ENCODE measurements at regions not wholly inside any gene's neighbourhood (a gene's known extent, or its start where the extent isn't known, plus 50 kb on each side); places are given as distances from the start of the nearest gene placed in this dataset.

DNA sequence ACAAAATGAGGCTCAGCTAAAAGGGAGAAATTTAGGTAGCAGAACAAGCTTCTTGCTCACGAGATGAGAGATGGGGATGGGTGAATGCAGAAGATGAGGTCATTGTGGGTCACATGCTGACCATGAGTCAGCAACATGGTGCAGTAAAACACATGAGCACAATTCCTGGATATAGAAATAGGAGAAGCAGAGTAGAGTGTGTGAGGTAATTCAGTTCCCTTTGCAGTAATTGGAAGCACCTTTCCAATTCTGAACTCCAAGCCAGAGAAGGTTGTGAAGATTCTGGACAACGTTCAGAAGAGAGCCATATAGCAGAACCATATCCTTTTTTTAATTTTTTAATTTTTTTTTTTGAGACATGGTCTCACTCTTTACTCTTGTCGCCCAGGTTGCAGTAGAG, 62.0 kb upstream of the LMNTD1 start:
- 48% methylated on average over 3 of the region's 3 CpGs for WGBS
- no peaks in the 10 kb centered on the region for H3K4me1 ChIP-seq
- H3K27ac ChIP-seq = no peak overlapping the region
- no peaks in the 10 kb centered on the region for H3K9me3 ChIP-seq
- H3K27me3 ChIP-seq = no peaks in the 10 kb centered on the region
- TF ChIP-seq CTCF (IDR thresholded peaks at IDR 0.05) = no peak
- TF ChIP-seq POLR2A (IDR thresholded peaks at IDR 0.05) = no peak
- TF ChIP-seq POLR2AphosphoS5 (IDR thresholded peaks at IDR 0.05) = no peak
- no peak for TF ChIP-seq EP300 (IDR thresholded peaks at IDR 0.05)
- H3K36me3 ChIP-seq = no peaks in the 10 kb centered on the region
- no peak overlapping the region for H3K4me3 ChIP-seq
- no peak for DNase-seq (ENCODE audit: low spot score in 2 of 2)

DNA sequence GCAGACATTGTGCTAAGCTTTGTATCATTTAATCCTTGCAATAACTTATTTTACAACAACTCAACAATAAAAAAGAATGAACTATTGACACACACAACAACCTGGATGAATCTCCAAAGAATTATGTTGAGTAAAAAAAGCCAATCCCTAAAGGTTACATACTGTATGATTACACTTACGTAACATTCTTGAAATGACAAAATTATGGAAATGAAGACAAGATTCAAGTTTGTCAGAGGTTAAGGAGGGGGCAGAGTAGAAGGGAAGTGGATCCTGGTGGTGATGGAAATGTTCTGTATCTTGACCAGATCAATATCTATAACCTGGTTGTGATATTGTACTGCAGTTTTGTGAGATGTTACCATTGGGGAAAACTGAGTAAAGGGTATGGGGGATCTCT, 63.2 kb upstream of the LMNTD1 start:
- TF ChIP-seq EP300 (IDR thresholded peaks at IDR 0.05) = no peak
- TF ChIP-seq POLR2A (IDR thresholded peaks at IDR 0.05) = no peak
- TF ChIP-seq POLR2AphosphoS5 (IDR thresholded peaks at IDR 0.05) = no peak
- TF ChIP-seq CTCF (IDR thresholded peaks at IDR 0.05) = no peak
- Histone ChIP-seq H3K36me3 (no peaks in the 10 kb centered on the region), H3K27me3 (no peaks in the 10 kb centered on the region), H3K4me1 (no peaks in the 10 kb centered on the region), H3K4me3 (no peak overlapping the region), H3K9me3 (no peaks in the 10 kb centered on the region), H3K27ac (no peak overlapping the region)
- 84% methylated on average over 1 of the region's 1 CpG for WGBS
- no peak for DNase-seq (ENCODE audit: low spot score in 2 of 2)

- Histone ChIP-seq H3K4me3 (no peak overlapping the region), H3K27me3 (no peaks in the 10 kb centered on the region), H3K27ac (no peak overlapping the region), H3K4me1 (no peaks in the 10 kb centered on the region), H3K36me3 (no peaks in the 10 kb centered on the region), H3K9me3 (no peaks in the 10 kb centered on the region)
- DNase-seq (ENCODE audit: low spot score in 2 of 2) = no peak
- WGBS = 100% methylated on average over 1 of the region's 1 CpG
- TF ChIP-seq EP300 (IDR thresholded peaks at IDR 0.05) = no peak
- TF ChIP-seq POLR2A (IDR thresholded peaks at IDR 0.05) = no peak
- TF ChIP-seq CTCF (IDR thresholded peaks at IDR 0.05) = no peak
- TF ChIP-seq POLR2AphosphoS5 (IDR thresholded peaks at IDR 0.05) = no peak
Observed at GRCh38 chr12:25617991-25618390, 64.9 kb upstream of the LMNTD1 start.

DNA sequence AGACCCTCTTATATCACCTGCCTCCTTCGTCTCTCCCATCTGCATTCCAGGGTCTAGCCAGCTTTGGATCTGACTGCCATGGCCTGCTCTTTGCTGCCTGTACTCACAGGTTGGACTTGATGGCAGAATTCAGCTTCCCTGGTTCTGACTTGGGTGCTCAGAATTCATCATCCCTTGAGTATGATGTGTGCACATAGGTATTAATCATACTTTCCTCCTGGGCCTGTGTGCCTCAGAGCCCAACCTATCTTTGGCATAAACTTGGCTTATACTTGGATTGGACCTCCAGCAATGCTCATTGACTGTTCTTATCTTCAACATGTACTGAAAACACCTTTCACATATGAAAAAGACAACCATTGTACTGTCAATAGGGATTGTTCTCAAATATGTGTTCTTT, 70.7 kb upstream of the LMNTD1 start:
- Histone ChIP-seq H3K4me3 (no peak overlapping the region), H3K27me3 (no peaks in the 10 kb centered on the region), H3K9me3 (no peaks in the 10 kb centered on the region), H3K4me1 (no peaks in the 10 kb centered on the region), H3K27ac (no peak overlapping the region), H3K36me3 (no peaks in the 10 kb centered on the region)
- DNase-seq (ENCODE audit: low spot score in 2 of 2) = no peak
- 100% methylated on average over 1 of the region's 1 CpG for whole genome bisulfite sequencing
- TF ChIP-seq CTCF (IDR thresholded peaks at IDR 0.05) = no peak
- TF ChIP-seq POLR2A (IDR thresholded peaks at IDR 0.05) = no peak
- TF ChIP-seq EP300 (IDR thresholded peaks at IDR 0.05) = no peak
- no peak for TF ChIP-seq POLR2AphosphoS5 (IDR thresholded peaks at IDR 0.05)

- Histone ChIP-seq H3K4me1 (no peaks in the 10 kb centered on the region), H3K36me3 (no peaks in the 10 kb centered on the region), H3K9me3 (no peaks in the 10 kb centered on the region), H3K27me3 (no peaks in the 10 kb centered on the region), H3K27ac (no peak overlapping the region), H3K4me3 (no peak overlapping the region)
- TF ChIP-seq EP300 (IDR thresholded peaks at IDR 0.05) (no peak), POLR2A (IDR thresholded peaks at IDR 0.05) (no peak), POLR2AphosphoS5 (IDR thresholded peaks at IDR 0.05) (no peak), CTCF (IDR thresholded peaks at IDR 0.05) (no peak)
- DNase-seq (ENCODE audit: low spot score in 2 of 2) = no peak
- 54% methylated on average over 2 of the region's 2 CpGs for WGBS
Observed at GRCh38 chr12:25625146-25625545, 72.1 kb upstream of the LMNTD1 start.
